Spinal cord (tissue), 9 donors: ENCODE measurements at regions not wholly inside any gene's neighbourhood (a gene's known extent, or its start where the extent isn't known, plus 50 kb on each side); places are given as distances from the start of the nearest gene placed in this dataset.

ENCODE experiments used
- DNase-seq, 6 donors: peaks; one replicate each; pipeline versions ENCODE4 v3.0.0 to v3.0.0-alpha.2; 2013 to 2015; ENCODE audit warnings: low spot score in 6 of 6, low read depth in 4 of 6
- H3K27ac ChIP-seq: one replicate; pipeline ENCODE4 v1.5.1; 2013; ENCODE audit warnings: low read depth, low read length, control low read depth
- H3K27me3 ChIP-seq: one replicate; pipeline ENCODE4 v1.6.1; 2013; ENCODE audit warnings: low read length; ENCODE audit not compliant: control insufficient read depth, insufficient read depth
- H3K36me3 ChIP-seq: one replicate; pipeline ENCODE4 v1.6.1; 2013; ENCODE audit warnings: low read length; ENCODE audit not compliant: control insufficient read depth, insufficient read depth
- H3K4me1 ChIP-seq: one replicate; pipeline ENCODE4 v1.6.1; 2013; ENCODE audit warnings: low read length; ENCODE audit not compliant: control insufficient read depth, insufficient read depth
- H3K4me3 ChIP-seq: one replicate; pipeline ENCODE4 v1.5.1; 2013; ENCODE audit warnings: low read depth, low read length, control low read depth
- H3K9me3 ChIP-seq: one replicate; pipeline ENCODE4 v1.6.1; 2013; ENCODE audit warnings: low read length; ENCODE audit not compliant: control insufficient read depth, insufficient read depth
- WGBS: methylation state at CpG from one replicate; pipeline ENCODE4 v1.1.5; 2013; ENCODE audit warnings: missing lambda C conversion rate; ENCODE audit not compliant: insufficient coverage; 5-methylcytosine and 5-hydroxymethylcytosine counted together
- donor health status: healthy.

DNA sequence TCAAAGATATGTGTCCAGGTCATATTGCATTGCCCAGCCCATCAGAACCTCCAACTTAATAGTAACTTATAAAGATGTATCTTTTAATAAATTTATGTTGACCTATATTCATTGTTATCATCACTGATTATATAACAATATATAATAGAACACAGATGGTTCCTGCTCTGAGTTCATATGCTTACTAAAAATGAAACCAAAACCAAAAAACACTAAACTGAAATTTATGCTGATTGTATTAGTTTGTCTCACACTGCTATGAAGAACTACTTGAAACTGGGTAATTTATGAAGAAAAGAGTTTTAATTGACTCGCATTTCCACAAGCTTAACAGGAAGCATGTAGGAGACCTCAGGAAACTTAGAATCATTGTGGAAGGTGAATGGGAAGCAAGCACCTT lies 462.5 kb upstream of the TYRP1 start:
- DNase-seq = no peak
- no peaks in the 10 kb centered on the region for H3K36me3 ChIP-seq
- H3K9me3 ChIP-seq = peaks cover 4% of the 10 kb centered on the region
- H3K27ac ChIP-seq = no peak overlapping the region
- no peaks in the 10 kb centered on the region for H3K27me3 ChIP-seq
- no CpG with 5 or more reads among the region's 1 CpG for WGBS
- no peak overlapping the region for H3K4me3 ChIP-seq
- H3K4me1 ChIP-seq = no peaks in the 10 kb centered on the region

DNA sequence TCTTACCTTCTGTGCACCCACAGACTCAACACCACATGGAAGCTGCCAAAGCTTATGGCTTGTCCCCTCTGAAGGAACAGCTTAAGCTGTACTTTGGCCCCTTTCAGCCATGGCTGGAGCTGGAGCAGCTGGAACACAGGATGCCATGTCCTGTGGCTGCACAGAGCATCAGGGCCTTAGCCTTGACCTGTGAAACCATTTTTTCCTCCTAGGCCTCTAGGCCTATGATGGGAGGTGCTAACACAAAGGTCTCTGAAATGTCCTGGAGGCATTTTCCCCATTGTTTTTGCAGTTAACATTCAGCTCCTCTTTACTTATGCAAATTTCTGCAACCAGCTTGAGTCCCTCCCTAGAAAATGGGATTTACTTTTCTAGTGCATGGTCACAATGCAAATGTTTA lies 461.4 kb upstream of the TYRP1 start:
- no peaks in the 10 kb centered on the region for H3K27me3 ChIP-seq
- H3K4me3 ChIP-seq = no peak overlapping the region
- no peaks in the 10 kb centered on the region for H3K4me1 ChIP-seq
- H3K9me3 ChIP-seq = peaks cover 4% of the 10 kb centered on the region
- H3K27ac ChIP-seq = no peak overlapping the region
- H3K36me3 ChIP-seq = no peaks in the 10 kb centered on the region
- DNase-seq = no peak

DNA sequence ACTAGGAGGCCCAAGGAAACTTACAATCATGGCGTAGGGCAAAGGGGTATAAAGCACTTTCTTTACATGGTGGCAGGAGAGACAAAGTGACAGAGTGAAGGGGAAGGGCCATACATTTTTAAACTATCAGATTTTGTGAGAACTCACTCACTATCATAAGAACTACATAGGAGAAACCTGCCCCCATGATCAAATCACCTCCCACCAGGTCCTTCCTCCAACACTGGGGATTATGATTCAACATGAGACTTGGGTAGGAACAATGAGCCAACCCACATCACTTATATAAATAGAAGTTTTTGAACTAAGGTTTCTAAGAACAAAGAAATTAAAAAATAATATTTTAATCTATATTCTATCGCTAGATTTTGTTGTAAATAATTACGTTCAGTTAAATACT lies 460.3 kb upstream of the TYRP1 start:
- Histone ChIP-seq H3K27ac (no peak overlapping the region), H3K9me3 (peaks cover 4% of the 10 kb centered on the region), H3K36me3 (no peaks in the 10 kb centered on the region), H3K4me1 (no peaks in the 10 kb centered on the region), H3K4me3 (no peak overlapping the region), H3K27me3 (no peaks in the 10 kb centered on the region)
- WGBS = 100% methylated on average over 1 of the region's 3 CpGs
- no peak for DNase-seq

DNA sequence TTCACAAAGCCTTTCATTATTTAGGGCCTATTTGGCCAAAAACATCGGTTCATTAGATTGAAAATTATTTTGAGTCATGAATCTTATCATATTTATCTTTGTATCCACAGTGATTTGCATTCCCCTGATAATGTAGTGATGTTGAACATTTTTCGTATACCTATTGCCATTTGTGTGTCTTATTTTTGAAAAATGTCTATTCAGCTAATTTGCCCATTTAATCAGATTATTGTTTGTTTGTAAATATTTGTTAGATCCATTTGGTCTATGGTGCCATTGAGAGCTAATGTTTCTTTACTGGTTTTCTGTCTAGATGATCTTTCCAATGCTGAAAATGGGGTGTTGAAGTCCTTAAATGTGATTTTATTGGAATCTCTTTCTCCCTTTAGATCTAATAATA lies 439.2 kb upstream of the TYRP1 start:
- DNase-seq = no peak
- peaks cover 1% of the 10 kb centered on the region for H3K9me3 ChIP-seq
- no peaks in the 10 kb centered on the region for H3K36me3 ChIP-seq
- no peaks in the 10 kb centered on the region for H3K27me3 ChIP-seq
- no peaks in the 10 kb centered on the region for H3K4me1 ChIP-seq
- H3K27ac ChIP-seq = no peak overlapping the region
- WGBS = no CpG with 5 or more reads among the region's 2 CpGs
- H3K4me3 ChIP-seq = no peak overlapping the region

DNA sequence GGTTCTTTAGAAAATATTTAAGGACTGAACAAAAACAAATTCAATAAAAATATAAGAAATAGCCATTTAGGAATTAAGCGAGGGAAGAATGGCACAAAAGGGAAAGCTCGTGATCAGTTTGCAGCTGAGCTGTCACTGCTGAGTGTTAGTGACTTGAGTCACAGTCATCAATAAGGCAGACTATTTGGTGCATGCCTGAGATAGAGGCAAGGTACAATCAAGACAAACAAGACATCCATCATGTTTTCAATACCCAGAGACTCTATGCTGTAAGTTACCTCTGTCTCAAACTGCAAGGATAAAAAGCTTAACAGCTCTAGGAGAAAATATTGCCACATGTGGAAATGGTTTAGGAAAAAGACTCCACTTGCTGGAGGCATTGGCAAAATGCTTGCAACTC lies 426.4 kb upstream of the TYRP1 start:
- peak in 1 of 6 donors; percentile 37 for DNase-seq
- no peaks in the 10 kb centered on the region for H3K36me3 ChIP-seq
- no peak overlapping the region for H3K4me3 ChIP-seq
- H3K27me3 ChIP-seq = no peaks in the 10 kb centered on the region
- H3K4me1 ChIP-seq = no peaks in the 10 kb centered on the region
- no peak overlapping the region for H3K27ac ChIP-seq
- no CpG with 5 or more reads among the region's 2 CpGs for WGBS
- no peaks in the 10 kb centered on the region for H3K9me3 ChIP-seq

DNA sequence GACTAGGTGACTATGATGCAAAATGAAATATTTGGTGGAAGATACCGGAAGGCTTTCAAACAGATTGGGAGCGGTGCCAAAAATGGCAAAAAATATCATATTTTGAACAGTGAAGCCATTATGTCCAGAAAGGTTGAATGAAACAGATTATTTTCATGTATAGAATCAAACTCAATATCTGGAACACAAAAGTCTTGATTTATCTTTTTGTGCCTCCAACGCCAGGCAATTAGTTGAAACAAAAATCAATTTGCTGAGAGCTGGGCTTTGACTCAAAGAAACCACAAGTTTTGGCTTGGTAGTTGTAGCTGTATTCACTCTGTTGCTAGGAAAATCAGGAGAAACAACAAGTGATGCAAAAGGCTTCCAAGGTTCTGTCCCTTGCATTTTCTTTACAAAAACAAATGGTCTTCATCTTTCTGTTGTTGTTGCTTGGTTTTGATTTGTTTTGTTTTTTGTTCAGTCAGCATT lies 421.7 kb upstream of the TYRP1 start:
- no peaks in the 10 kb centered on the region for H3K9me3 ChIP-seq
- H3K36me3 ChIP-seq = no peaks in the 10 kb centered on the region
- H3K4me3 ChIP-seq = no peak overlapping the region
- H3K4me1 ChIP-seq = no peaks in the 10 kb centered on the region
- H3K27ac ChIP-seq = peak overlapping the region; percentile 17
- 33% methylated on average over 1 of the region's 3 CpGs for WGBS
- DNase-seq = peak; percentile 43 to 92 (median 54)
- H3K27me3 ChIP-seq = no peaks in the 10 kb centered on the region

DNA sequence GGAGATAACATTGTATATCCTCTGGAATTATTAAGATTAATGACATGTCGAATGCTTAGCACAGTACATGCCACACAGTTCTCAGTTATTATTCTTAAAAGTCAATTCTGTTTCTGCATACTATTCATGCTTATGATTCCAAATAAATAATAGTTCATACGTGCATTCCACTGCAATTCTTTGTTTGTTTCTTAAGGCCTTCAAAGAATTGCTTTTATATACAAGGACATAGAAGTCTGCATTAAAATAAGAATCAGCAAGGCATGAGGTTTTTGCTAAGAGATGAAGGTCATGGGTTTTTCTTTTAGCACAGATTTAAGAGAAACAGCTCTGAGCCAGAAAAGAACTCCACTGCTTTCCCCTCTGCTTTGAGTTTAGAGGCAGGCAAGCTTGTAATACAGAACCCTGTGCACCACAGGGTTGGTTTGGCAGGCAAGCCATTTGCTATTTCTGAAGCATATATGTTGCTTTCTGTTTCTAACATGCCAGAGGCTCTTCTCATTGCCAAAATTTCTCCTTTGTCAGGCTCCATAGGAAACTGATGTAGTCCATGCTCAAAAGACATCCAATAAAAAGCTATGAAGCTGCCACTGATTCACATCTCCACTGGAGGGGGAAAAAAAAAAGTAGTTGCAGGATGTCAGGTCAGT lies 420.6 kb upstream of the TYRP1 start:
- Histone ChIP-seq H3K4me3 (no peak overlapping the region), H3K9me3 (no peaks in the 10 kb centered on the region), H3K4me1 (no peaks in the 10 kb centered on the region), H3K36me3 (no peaks in the 10 kb centered on the region), H3K27ac (peak overlapping the region; percentile 17), H3K27me3 (no peaks in the 10 kb centered on the region)
- DNase-seq = peak in 4 of 6 donors; percentile 7 to 92 (median 48)
- no CpG with 5 or more reads among the region's 2 CpGs for WGBS

DNA sequence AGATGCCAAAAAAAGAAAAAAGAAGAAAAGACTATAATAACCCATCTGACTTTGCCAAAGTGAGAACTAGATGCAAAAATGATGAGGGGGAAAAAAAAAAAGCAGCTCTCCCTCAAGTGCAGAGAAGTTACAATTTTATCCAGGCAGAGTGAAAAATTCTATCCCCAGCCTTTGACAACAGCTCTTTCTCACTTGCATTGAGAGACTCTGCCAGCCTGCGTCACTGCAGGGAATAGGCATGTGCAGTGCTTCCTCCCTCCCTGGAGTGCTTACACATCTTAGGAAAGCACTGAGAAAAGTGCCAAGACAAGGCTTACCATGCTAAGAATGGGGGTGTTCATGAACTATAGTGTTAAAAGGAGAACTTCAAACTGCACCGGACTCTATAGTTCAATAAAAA lies 418.6 kb upstream of the TYRP1 start:
- Histone ChIP-seq H3K4me3 (no peak overlapping the region), H3K9me3 (no peaks in the 10 kb centered on the region), H3K27me3 (no peaks in the 10 kb centered on the region), H3K27ac (no peak overlapping the region), H3K36me3 (no peaks in the 10 kb centered on the region), H3K4me1 (no peaks in the 10 kb centered on the region)
- 17% methylated on average over 1 of the region's 2 CpGs for WGBS
- peak in 4 of 6 donors; percentile 9 to 93 (median 52) for DNase-seq

DNA sequence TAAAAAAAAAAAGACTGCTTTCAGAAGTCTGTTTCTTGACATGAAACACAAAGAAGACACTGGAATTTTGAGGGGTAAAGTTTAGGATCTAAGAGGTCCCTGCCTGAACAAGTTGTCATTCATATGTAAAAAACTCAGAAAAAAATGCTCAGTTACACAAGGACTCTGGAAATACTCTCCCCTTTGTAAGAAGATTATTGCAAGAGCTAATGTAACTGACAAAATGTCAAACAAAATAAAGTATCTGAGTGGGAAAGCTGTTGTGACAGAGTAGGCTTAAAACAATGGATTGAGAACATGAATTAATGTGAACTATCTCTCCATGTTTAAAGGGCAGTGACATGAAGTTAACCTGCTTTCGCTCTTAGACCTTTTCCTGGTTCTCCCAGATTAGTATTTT lies 416.7 kb upstream of the TYRP1 start:
- Histone ChIP-seq H3K27ac (no peak overlapping the region), H3K9me3 (no peaks in the 10 kb centered on the region), H3K4me1 (no peaks in the 10 kb centered on the region), H3K4me3 (no peak overlapping the region), H3K36me3 (no peaks in the 10 kb centered on the region), H3K27me3 (no peaks in the 10 kb centered on the region)
- no peak for DNase-seq
- WGBS = no CpG with 5 or more reads among the region's 1 CpG

DNA sequence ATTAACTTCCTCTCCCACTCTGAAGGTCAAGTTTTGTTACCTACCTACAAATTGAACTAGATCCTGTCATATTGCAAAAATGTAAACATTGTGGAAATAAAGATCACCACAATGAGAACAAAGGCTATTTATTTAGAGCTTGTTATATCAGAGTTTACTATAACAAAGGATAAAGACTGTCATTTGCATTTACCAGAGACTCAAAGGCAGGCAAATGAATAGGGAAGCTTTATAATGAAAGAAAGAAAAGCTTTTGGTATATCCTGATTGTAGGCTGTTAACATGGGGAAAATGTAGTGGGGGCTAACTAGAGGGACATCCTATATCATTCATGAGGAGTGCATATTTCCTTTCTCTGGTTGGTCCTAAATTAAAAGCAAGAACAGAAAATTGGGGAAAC lies 403.5 kb upstream of the TYRP1 start:
- DNase-seq = no peak
- Histone ChIP-seq H3K9me3 (no peaks in the 10 kb centered on the region), H3K27me3 (no peaks in the 10 kb centered on the region), H3K27ac (no peak overlapping the region), H3K4me1 (no peaks in the 10 kb centered on the region), H3K36me3 (no peaks in the 10 kb centered on the region), H3K4me3 (no peak overlapping the region)
